ENCODE measurements at regions not wholly inside any gene's neighbourhood (a gene's known extent, or its start where the extent isn't known, plus 50 kb on each side); places are given as distances from the start of the nearest gene placed in this dataset.

- Histone ChIP-seq H3K79me2 (replicated peaks; ENCODE audit: insufficient read depth, low read length) (no peaks in the 10 kb centered on the region), H2AFZ (ENCODE audit: low read depth, low read length) (no peak overlapping the region), H4K20me1 (ENCODE audit: insufficient read depth) (no peaks in the 10 kb centered on the region), H3K4me2 (ENCODE audit: low read length) (no peak overlapping the region), H3K36me3 (ENCODE audit: insufficient read depth, low read length) (no peaks in the 10 kb centered on the region), H3K27me3 (ENCODE audit: insufficient read depth, low read depth, low read length) (no peaks in the 10 kb centered on the region), H3K27ac (ENCODE audit: low read length) (no peak overlapping the region), H3K9ac (ENCODE audit: low read length) (no peak overlapping the region), H3K4me3 (ENCODE audit: low read length) (no peak overlapping the region), H3K9me2 (ENCODE audit: insufficient read depth, low read length) (no peaks in the 10 kb centered on the region), H3K9me3 (ENCODE audit: low read length) (no peaks in the 10 kb centered on the region), H3F3A (ENCODE audit: insufficient read depth, low read length, poor library complexity, severe bottlenecking) (no peaks in the 10 kb centered on the region)
- TF ChIP-seq MXI1 (conservative IDR thresholded peaks at IDR 0.05; ENCODE audit: poor library complexity, severe bottlenecking) (no peak), CTCF (IDR thresholded peaks at IDR 0.05; ENCODE audit: poor library complexity, severe bottlenecking) (no peak), REST (IDR thresholded peaks at IDR 0.05; ENCODE audit: borderline replicate concordance) (no peak), RAD21 (conservative IDR thresholded peaks at IDR 0.05) (no peak), EZH2 (IDR thresholded peaks at IDR 0.05; ENCODE audit: borderline replicate concordance, insufficient read depth, low read length, poor library complexity, severe bottlenecking) (no peak), SMC3 (conservative IDR thresholded peaks at IDR 0.05; ENCODE audit: poor library complexity) (no peak), EP300 (conservative IDR thresholded peaks at IDR 0.05; ENCODE audit: poor library complexity, severe bottlenecking) (no peak)
Observed at GRCh38 chr5:72633649-72634048, 126.4 kb upstream of the ZNF366 start.

DNA sequence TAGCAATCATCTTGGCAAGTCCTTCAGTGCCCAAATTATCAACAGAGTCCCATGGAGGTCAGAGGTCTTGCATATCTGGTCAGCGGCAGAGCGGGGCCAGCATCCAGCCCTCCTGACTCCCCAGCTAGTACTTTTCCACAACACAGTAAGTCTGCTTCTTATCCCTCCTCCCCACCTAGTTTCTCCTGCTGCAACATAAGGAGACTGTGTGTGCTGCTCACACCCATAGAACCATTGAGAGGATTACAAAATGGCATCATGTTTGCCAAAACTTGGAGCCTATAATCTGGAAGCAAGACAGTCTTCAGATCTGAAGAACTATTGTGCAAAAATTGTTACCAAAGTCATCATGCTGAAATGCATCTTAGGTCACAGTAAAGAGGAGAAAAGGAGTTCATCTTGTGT, 125.8 kb upstream of the ZNF366 start:
- H3K79me2 ChIP-seq (replicated peaks; ENCODE audit: insufficient read depth, low read length): no peaks in the 10 kb centered on the region
- no peaks in the 10 kb centered on the region for H3K27me3 ChIP-seq (ENCODE audit: insufficient read depth, low read depth, low read length)
- H3K4me2 ChIP-seq (ENCODE audit: low read length): no peak overlapping the region
- no peak overlapping the region for H2AFZ ChIP-seq (ENCODE audit: low read depth, low read length)
- no peak overlapping the region for H3K4me3 ChIP-seq (ENCODE audit: low read length)
- H3F3A ChIP-seq (ENCODE audit: insufficient read depth, low read length, poor library complexity, severe bottlenecking): no peaks in the 10 kb centered on the region
- TF ChIP-seq EP300 (conservative IDR thresholded peaks at IDR 0.05; ENCODE audit: poor library complexity, severe bottlenecking) (no peak), RAD21 (conservative IDR thresholded peaks at IDR 0.05) (no peak), SMC3 (conservative IDR thresholded peaks at IDR 0.05; ENCODE audit: poor library complexity) (no peak), REST (IDR thresholded peaks at IDR 0.05; ENCODE audit: borderline replicate concordance) (no peak), MXI1 (conservative IDR thresholded peaks at IDR 0.05; ENCODE audit: poor library complexity, severe bottlenecking) (no peak), TAF1 (IDR thresholded peaks at IDR 0.05; ENCODE audit: low read depth) (no peak), CTCF (IDR thresholded peaks at IDR 0.05; ENCODE audit: poor library complexity, severe bottlenecking) (no peak), POLR2AphosphoS5 (IDR thresholded peaks at IDR 0.05) (no peak), EZH2 (IDR thresholded peaks at IDR 0.05; ENCODE audit: borderline replicate concordance, insufficient read depth, low read length, poor library complexity, severe bottlenecking) (no peak)
- H4K20me1 ChIP-seq (ENCODE audit: insufficient read depth): no peaks in the 10 kb centered on the region
- H3K36me3 ChIP-seq (ENCODE audit: insufficient read depth, low read length): no peaks in the 10 kb centered on the region
- no peaks in the 10 kb centered on the region for H3K9me2 ChIP-seq (ENCODE audit: insufficient read depth, low read length)
- no peak overlapping the region for H3K27ac ChIP-seq (ENCODE audit: low read length)
- no peaks in the 10 kb centered on the region for H3K9me3 ChIP-seq (ENCODE audit: low read length)
- H3K9ac ChIP-seq (ENCODE audit: low read length): no peak overlapping the region

Data from neural cell (in vitro differentiated cells).